ENCODE measurements at regions not wholly inside any gene's neighbourhood (a gene's known extent, or its start where the extent isn't known, plus 50 kb on each side); places are given as distances from the start of the nearest gene placed in this dataset.

DNA sequence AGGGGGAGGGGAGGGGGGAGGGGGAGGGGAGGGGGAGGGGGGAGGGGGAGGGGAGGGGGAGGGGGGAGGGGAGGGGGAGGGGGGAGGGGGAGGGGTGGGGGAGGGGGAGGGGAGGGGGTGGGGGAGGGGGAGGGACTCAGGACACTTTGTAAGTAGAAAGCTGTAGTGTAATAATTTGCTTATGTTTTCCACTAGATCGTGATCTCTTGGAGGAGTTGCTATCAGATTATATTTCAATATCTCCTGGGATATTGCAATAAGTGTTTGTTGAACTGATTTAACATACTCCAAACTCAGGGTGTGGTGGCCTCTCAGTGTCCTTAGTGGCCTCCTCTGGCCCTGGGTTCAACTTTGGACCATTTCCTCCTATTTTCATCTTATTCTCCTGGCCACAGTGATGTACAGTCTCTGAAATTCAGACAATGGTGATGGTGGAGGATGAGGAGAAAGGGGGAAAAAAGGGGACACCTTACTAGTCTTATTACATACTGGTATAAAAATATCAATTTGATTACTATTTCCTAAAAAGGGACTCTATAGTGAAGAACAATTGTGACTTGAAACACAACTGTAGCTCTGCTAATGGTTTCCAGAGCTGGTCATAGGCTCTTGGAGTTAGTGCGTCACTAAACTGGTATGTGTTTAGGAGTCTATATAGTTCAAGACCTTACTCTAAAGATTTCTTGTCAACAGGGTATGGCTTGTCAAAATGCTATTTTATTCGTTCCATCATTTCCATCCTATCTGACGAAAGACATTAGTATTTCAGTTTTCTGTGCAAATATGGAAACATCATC lies 89.6 kb downstream of the DDX1 start:
- no peak for TF ChIP-seq ZFX (IDR thresholded peaks at IDR 0.05; ENCODE audit: borderline replicate concordance)
- TF ChIP-seq, protein P1, sequence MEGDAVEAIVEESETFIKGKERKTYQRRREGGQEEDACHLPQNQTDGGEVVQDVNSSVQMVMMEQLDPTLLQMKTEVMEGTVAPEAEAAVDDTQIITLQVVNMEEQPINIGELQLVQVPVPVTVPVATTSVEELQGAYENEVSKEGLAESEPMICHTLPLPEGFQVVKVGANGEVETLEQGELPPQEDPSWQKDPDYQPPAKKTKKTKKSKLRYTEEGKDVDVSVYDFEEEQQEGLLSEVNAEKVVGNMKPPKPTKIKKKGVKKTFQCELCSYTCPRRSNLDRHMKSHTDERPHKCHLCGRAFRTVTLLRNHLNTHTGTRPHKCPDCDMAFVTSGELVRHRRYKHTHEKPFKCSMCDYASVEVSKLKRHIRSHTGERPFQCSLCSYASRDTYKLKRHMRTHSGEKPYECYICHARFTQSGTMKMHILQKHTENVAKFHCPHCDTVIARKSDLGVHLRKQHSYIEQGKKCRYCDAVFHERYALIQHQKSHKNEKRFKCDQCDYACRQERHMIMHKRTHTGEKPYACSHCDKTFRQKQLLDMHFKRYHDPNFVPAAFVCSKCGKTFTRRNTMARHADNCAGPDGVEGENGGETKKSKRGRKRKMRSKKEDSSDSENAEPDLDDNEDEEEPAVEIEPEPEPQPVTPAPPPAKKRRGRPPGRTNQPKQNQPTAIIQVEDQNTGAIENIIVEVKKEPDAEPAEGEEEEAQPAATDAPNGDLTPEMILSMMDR (IDR thresholded peaks at IDR 0.05), result no peak
- H3K27ac ChIP-seq, result no peak overlapping the region

DNA sequence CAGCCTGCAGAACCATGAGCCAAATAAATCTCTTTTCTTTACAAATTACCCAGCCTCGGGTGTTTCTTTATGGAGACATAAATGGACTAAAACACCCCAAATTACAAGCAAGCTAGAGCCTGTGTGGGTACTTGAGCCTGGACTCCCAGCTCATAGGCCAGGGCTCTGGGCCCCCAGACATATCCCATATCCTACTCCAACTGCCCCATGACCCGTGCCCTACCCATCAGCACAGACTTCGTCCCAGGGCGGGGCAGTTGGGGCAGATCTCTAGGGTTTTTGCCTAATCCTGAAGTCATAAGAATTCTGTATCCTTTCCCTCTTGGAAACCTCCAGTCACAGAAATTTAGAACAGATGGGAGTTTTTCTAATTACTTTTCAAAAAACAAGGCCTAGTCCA lies 90.7 kb downstream of the DDX1 start:
- TF ChIP-seq, protein P1 (IDR thresholded peaks at IDR 0.05), result no peak
- H3K27ac ChIP-seq, result no peak overlapping the region

DNA sequence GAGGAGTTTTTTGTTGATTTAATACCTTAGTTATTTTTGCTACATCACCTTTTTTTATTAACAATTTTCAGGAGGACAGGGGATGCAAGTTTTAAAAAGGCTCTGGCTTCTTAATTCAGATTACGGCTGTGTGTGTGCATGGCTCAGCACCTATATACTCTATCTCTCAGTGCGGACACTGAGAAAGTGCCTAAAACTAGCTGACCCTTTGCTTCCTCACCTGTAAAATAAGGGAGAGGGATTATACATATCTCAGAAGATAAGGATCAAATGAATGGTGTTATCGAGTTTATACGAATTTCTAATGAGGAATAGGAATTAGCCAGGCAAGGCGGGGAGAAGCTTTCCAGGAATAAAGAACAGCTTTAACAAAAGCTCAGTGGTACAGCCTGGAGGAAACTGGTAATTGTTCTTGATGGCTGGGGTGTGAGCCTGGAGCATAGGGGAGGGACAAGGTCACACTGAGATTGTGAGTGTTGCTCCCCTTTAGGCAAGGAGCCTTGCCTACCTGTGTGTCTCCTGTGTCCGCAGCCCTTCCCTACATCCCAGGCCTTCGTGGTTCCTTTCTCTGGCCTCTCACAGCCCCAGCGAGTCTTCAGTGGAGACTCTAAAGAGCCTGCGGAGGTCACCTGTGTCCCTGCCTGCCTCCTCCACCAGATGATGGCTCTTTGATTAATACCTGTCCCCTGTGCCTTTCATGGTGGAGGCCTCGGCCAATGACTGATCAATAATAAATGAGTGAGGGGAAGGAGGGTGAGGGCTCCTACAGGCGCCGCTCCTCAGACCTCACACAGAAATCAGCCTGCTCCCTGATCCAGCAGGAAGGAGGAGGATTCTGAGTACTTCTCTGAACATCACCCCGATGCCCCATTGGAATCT lies 92.7 kb downstream of the DDX1 start:
- no peak for TF ChIP-seq ZFX (IDR thresholded peaks at IDR 0.05; ENCODE audit: borderline replicate concordance)
- TF ChIP-seq, protein P1 (IDR thresholded peaks at IDR 0.05), result no peak
- no peak overlapping the region for H3K27ac ChIP-seq

DNA sequence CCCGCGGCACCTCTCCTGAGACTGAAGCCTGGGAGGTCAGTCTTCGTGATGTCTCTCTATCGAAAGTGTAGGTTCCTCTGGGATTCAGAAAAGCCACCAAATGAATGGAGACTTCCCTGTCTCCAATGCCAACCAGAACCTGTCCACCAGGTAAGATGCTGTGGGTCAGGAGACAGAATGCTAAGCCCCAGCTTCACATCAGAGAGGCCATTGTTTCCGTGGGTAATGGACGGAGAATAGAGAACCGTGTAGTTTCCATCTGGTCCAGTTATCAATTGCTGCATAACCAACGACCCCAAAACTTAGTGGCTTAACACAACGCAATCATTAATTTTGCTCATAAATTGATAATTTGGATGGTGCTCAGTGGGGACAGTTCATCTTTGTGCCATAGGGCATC lies 93.5 kb downstream of the DDX1 start:
- no peak overlapping the region for H3K27ac ChIP-seq
- no peak for TF ChIP-seq ZFX (IDR thresholded peaks at IDR 0.05; ENCODE audit: borderline replicate concordance)
- TF ChIP-seq, protein P1 (IDR thresholded peaks at IDR 0.05), result no peak

DNA sequence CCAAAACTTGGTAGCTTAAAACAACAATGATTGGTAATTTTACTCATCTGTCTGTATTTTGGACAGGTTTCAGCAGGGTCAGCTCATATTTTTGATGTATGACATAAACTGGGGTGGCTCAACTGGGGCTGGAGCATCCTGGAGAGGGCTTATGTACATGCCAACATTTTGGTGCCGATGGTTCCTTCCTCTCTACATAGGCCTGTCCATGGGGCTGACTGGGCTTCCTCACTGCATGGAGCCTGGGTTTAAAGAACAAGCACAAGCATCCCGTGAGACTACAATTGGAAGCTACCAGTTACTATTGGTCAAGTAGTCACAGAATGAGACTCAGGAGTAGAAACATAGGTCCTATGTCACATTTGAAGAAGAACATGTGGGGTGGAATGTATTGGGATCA lies 95.0 kb downstream of the DDX1 start:
- TF ChIP-seq ZFX (IDR thresholded peaks at IDR 0.05; ENCODE audit: borderline replicate concordance), result no peak
- TF ChIP-seq, protein P1 (IDR thresholded peaks at IDR 0.05), result no peak
- H3K27ac ChIP-seq, result no peak overlapping the region

DNA sequence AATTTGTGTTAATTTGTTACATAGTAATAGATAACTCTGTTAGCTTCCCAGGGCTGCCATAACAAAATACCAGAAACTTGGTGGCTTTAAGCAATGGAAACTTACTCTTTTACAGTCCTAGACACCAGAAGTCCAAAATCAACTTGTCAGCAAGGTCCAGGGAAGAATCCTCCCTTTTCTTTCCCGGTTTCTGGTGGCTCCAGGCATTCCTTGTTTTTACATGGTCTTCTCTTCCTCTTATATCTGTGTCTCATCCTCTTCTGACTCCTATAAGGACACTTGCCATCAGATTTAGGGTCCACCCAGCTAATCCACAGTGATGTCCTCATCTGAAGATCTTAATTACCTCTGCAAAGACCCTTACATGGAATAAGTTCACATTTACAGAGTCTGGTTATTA lies 95.6 kb downstream of the DDX1 start:
- no peak overlapping the region for H3K27ac ChIP-seq
- TF ChIP-seq ZFX (IDR thresholded peaks at IDR 0.05; ENCODE audit: borderline replicate concordance), result no peak
- TF ChIP-seq, protein P1 (IDR thresholded peaks at IDR 0.05), result no peak

DNA sequence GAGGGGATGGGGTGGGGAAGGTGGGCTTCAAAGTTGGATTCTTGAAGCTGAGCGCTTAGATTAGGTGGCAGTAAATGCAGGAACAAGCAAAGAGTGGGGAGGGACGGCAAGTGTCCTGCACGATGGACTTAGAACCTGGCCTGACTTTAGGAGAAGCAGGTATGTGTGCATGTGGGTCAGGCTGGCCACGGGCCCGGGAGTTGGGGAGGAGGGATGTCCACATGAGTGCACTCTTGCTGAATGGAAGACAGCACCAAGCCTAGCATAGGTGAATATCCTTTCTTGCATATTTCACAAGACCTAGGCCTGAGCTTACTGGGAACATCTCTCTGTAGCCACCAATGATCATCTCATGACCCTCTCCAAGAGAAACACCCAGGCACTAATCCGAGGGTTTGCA lies 96.1 kb downstream of the DDX1 start:
- TF ChIP-seq ZFX (IDR thresholded peaks at IDR 0.05; ENCODE audit: borderline replicate concordance), result no peak
- TF ChIP-seq, protein P1 (IDR thresholded peaks at IDR 0.05), result no peak

More for the DNA sequence above, 96.1 kb downstream of the DDX1 start:
- no peak overlapping the region for H3K27ac ChIP-seq

Measured in 22Rv1 (cell line).